HG03469 (cell line): ENCODE measurements at regions not wholly inside any gene's neighbourhood (a gene's known extent, or its start where the extent isn't known, plus 50 kb on each side); places are given as distances from the start of the nearest gene placed in this dataset.
"Not testable (repeated sequence)": the region's sequence is repeated elsewhere in the genome, so short reads cannot be mapped to it uniquely, and the experiment has no call there.

Source experiments
- ATAC-seq: cut with Tn5 transposase; IDR thresholded peaks from one replicate; pipeline ENCODE4 v1.9.1; 2021; ENCODE audit warnings: mild to moderate bottlenecking, moderate library complexity, moderate number of reproducible peaks; ENCODE audit not compliant: unreplicated experiment

GRCh38 chr11:97729546-97730272, 1291.0 kb upstream of the CNTN5 start:
- no peak for ATAC-seq

GRCh38 chr11:97732011-97732632, 1288.6 kb upstream of the CNTN5 start:
- ATAC-seq, result no peak

- ATAC-seq, result no peak
Measured at GRCh38 chr11:97738751-97739150, 1282.0 kb upstream of the CNTN5 start.

- no peak for ATAC-seq
Measured at GRCh38 chr11:97739932-97740800, 1280.6 kb upstream of the CNTN5 start.

GRCh38 chr11:97740801-97741151, 1280.0 kb upstream of the CNTN5 start:
- no peak for ATAC-seq

- ATAC-seq, result no peak
Measured at GRCh38 chr11:97742717-97743116, 1278.0 kb upstream of the CNTN5 start.

- ATAC-seq, result no peak
Measured at GRCh38 chr11:97743205-97743742, 1277.5 kb upstream of the CNTN5 start.

GRCh38 chr11:97745515-97746050, 1275.2 kb upstream of the CNTN5 start:
- no peak for ATAC-seq

GRCh38 chr11:97746818-97747217, 1273.9 kb upstream of the CNTN5 start:
- no peak for ATAC-seq

GRCh38 chr11:97751405-97751804, 1269.3 kb upstream of the CNTN5 start:
- no peak for ATAC-seq

- no peak for ATAC-seq
Measured at GRCh38 chr11:97751952-97752351, 1268.8 kb upstream of the CNTN5 start.

GRCh38 chr11:97754976-97755375, 1265.8 kb upstream of the CNTN5 start:
- ATAC-seq, result no peak

- no peak for ATAC-seq
Measured at GRCh38 chr11:97756571-97757335, 1264.0 kb upstream of the CNTN5 start.

- ATAC-seq, result no peak
Measured at GRCh38 chr11:97761175-97761574, 1259.6 kb upstream of the CNTN5 start.

GRCh38 chr11:97764193-97764592, 1256.6 kb upstream of the CNTN5 start:
- ATAC-seq, result no peak

GRCh38 chr11:97764605-97765004, 1256.1 kb upstream of the CNTN5 start:
- no peak for ATAC-seq

GRCh38 chr11:97770570-97770969, 1250.2 kb upstream of the CNTN5 start:
- ATAC-seq, result no peak

- no peak for ATAC-seq
Measured at GRCh38 chr11:97772705-97773104, 1248.0 kb upstream of the CNTN5 start.

GRCh38 chr11:97784388-97784787, 1236.4 kb upstream of the CNTN5 start:
- ATAC-seq, result not testable (repeated sequence)

GRCh38 chr11:97786961-97787360, 1233.8 kb upstream of the CNTN5 start:
- ATAC-seq, result no peak
